ENCODE measurements at regions not wholly inside any gene's neighbourhood (a gene's known extent, or its start where the extent isn't known, plus 50 kb on each side); places are given as distances from the start of the nearest gene placed in this dataset.

DNA sequence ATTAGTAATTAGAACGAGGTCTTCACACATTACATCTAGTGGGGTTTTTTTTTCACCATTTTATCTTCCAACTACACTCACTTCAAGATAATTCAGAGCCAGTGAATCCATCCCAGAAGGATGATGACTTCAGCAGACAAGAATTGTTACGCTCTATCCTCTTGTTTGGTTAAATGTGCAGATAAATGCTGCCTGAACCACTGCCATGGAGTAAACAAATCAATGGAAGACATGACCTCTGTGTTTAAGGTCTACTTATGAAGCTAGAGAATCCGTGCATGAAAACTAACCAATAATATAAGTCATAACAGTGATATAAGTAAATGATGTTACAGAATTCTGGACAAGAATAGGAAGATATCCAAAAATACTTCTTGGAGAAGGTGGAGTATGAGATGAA lies 602.6 kb downstream of the TLR4 start:
- Histone ChIP-seq H2BK20ac (ENCODE audit: low read depth, low read length, poor library complexity, severe bottlenecking) (no peak overlapping the region), H3K27me3 (ENCODE audit: insufficient read depth, low read length) (no peaks in the 10 kb centered on the region), H3K27ac (ENCODE audit: insufficient read length, low read depth, low read length) (no peak overlapping the region), H3K4ac (ENCODE audit: low read depth, low read length) (no peak overlapping the region), H3K9me3 (ENCODE audit: control insufficient read depth, low read depth, low read length) (no peaks in the 10 kb centered on the region), H4K5ac (ENCODE audit: insufficient read length, low read depth, low read length) (no peak overlapping the region), H2AFZ (ENCODE audit: low read length) (no peak overlapping the region), H3K79me1 (ENCODE audit: insufficient read depth, low read depth, low read length, poor library complexity, severe bottlenecking) (no peaks in the 10 kb centered on the region), H3K4me1 (ENCODE audit: insufficient read depth, low read length) (no peaks in the 10 kb centered on the region), H2BK12ac (ENCODE audit: insufficient read length, low read depth, low read length) (no peak overlapping the region), H3K18ac (ENCODE audit: insufficient read length, low read depth, low read length) (no peak overlapping the region), H3K79me2 (ENCODE audit: insufficient read depth, low read length) (no peaks in the 10 kb centered on the region), H3T11ph (ENCODE audit: low read length) (no peak overlapping the region), H3K23ac (ENCODE audit: insufficient read length, low read depth, low read length) (no peak overlapping the region), H4K20me1 (ENCODE audit: control insufficient read depth, insufficient read depth, insufficient read length) (no peaks in the 10 kb centered on the region), H3K9ac (ENCODE audit: extremely low read depth, insufficient read length, low read length) (no peak overlapping the region), H2BK15ac (ENCODE audit: low read depth, low read length) (no peak overlapping the region), H2BK5ac (ENCODE audit: insufficient read length, low read length) (no peak overlapping the region), H4K91ac (ENCODE audit: insufficient read length, low read depth, low read length) (no peak overlapping the region), H3K14ac (ENCODE audit: insufficient read depth, low read length) (no peak overlapping the region), H2AK5ac (ENCODE audit: insufficient read length, low read length) (no peak overlapping the region), H4K8ac (replicated peaks; ENCODE audit: insufficient read length, low read depth, low read length) (no peak overlapping the region), H2BK120ac (ENCODE audit: low read depth, low read length, poor library complexity, severe bottlenecking) (no peak overlapping the region), H3K4me2 (ENCODE audit: insufficient read depth, insufficient read length, low read length) (no peak overlapping the region), H3K56ac (ENCODE audit: insufficient read length, low read depth, low read length) (no peak overlapping the region), H3K23me2 (ENCODE audit: insufficient read length, low read depth, low read length, poor library complexity, severe bottlenecking) (no peaks in the 10 kb centered on the region)
- no peaks in the 10 kb centered on the region for H3K9me3 Mint-ChIP-seq
- H3K36me3 Mint-ChIP-seq (ENCODE audit: insufficient read depth in 1 of 3, low read depth in 3 of 3): no peaks in the 10 kb centered on the region
- H3K27ac Mint-ChIP-seq: no peak overlapping the region
- no peak overlapping the region for H3K4me3 Mint-ChIP-seq
- TF ChIP-seq, protein P1, sequence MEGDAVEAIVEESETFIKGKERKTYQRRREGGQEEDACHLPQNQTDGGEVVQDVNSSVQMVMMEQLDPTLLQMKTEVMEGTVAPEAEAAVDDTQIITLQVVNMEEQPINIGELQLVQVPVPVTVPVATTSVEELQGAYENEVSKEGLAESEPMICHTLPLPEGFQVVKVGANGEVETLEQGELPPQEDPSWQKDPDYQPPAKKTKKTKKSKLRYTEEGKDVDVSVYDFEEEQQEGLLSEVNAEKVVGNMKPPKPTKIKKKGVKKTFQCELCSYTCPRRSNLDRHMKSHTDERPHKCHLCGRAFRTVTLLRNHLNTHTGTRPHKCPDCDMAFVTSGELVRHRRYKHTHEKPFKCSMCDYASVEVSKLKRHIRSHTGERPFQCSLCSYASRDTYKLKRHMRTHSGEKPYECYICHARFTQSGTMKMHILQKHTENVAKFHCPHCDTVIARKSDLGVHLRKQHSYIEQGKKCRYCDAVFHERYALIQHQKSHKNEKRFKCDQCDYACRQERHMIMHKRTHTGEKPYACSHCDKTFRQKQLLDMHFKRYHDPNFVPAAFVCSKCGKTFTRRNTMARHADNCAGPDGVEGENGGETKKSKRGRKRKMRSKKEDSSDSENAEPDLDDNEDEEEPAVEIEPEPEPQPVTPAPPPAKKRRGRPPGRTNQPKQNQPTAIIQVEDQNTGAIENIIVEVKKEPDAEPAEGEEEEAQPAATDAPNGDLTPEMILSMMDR (conservative IDR thresholded peaks at IDR 0.05): no peak
- H3K4me1 Mint-ChIP-seq: no peaks in the 10 kb centered on the region
- no CpG with 5 or more reads among the region's 3 CpGs for WGBS (ENCODE audit: extremely low coverage, insufficient read length, low lambda C conversion rate)
- no peak for DNase-seq
- no peaks in the 10 kb centered on the region for H3K27me3 Mint-ChIP-seq (ENCODE audit: low read depth)

Data from H9 (cell line).